KMS-11 (cell line): ENCODE measurements at regions not wholly inside any gene's neighbourhood (a gene's known extent, or its start where the extent isn't known, plus 50 kb on each side); places are given as distances from the start of the nearest gene placed in this dataset.
"Not testable (repeated sequence)": the region's sequence is repeated elsewhere in the genome, so short reads cannot be mapped to it uniquely, and the experiment has no call there.

Source experiments
- H2AFZ ChIP-seq: fragments of 200-600 bp; sonication (generic); 2 replicates; pipeline ENCODE4 v1.6.1; 2016; ENCODE audit warnings: antibody characterized with exemption, mixed run types, low read depth
- H3K27ac ChIP-seq: fragments of 200-600 bp; sonication (generic); 2 replicates; pipeline ENCODE4 v1.6.1; 2016; ENCODE audit warnings: mild to moderate bottlenecking, mixed run types
- H3K27me3 ChIP-seq: fragments of 200-600 bp; sonication (generic); 2 replicates; pipeline ENCODE4 v1.6.1; 2017; ENCODE audit warnings: mild to moderate bottlenecking, low read depth, mixed run types, moderate library complexity; ENCODE audit not compliant: insufficient read depth
- H3K36me3 ChIP-seq: fragments of 200-600 bp; sonication (generic); 2 replicates; pipeline ENCODE4 v1.6.1; 2017; ENCODE audit warnings: mild to moderate bottlenecking, mixed run types; ENCODE audit not compliant: insufficient read depth
- H3K4me1 ChIP-seq: fragments of 200-600 bp; sonication (generic); 2 replicates; pipeline ENCODE4 v1.6.1; 2016; ENCODE audit warnings: mild to moderate bottlenecking, low read depth, mixed run types; ENCODE audit not compliant: poor library complexity, severe bottlenecking
- H3K4me2 ChIP-seq: fragments of 200-600 bp; sonication (generic); 2 replicates; pipeline ENCODE4 v1.7.0; 2016; ENCODE audit warnings: mild to moderate bottlenecking, mixed run types
- H3K4me3 ChIP-seq: fragments of 200-600 bp; sonication (generic); IDR thresholded peaks from 2 replicates; pipeline ENCODE4 v1.6.1; 2017; ENCODE audit warnings: low read depth, low read length, mixed read lengths; ENCODE audit not compliant: insufficient read depth
- H3K79me2 ChIP-seq: fragments of 200-600 bp; sonication (generic); 2 replicates; pipeline ENCODE4 v1.6.1; 2016; ENCODE audit warnings: low read depth, mixed run types; ENCODE audit not compliant: insufficient read depth
- H3K9ac ChIP-seq: fragments of 200-600 bp; sonication (generic); 2 replicates; pipeline ENCODE4 v1.6.1; 2016; ENCODE audit warnings: mild to moderate bottlenecking, mixed run types
- H4K20me1 ChIP-seq: fragments of 200-600 bp; sonication (generic); 2 replicates; pipeline ENCODE4 v1.6.1; 2016; ENCODE audit warnings: mild to moderate bottlenecking, mixed run types; ENCODE audit not compliant: insufficient read depth
- TF ChIP-seq, protein P1 (sequence below): fragments of 200-600 bp; sonication (generic); conservative IDR thresholded peaks from 2 replicates; pipeline ENCODE4 v1.6.1; 2017; ENCODE audit warnings: low read depth, mild to moderate bottlenecking, antibody characterized with exemption, low read length, moderate library complexity, mixed read lengths

DNA sequence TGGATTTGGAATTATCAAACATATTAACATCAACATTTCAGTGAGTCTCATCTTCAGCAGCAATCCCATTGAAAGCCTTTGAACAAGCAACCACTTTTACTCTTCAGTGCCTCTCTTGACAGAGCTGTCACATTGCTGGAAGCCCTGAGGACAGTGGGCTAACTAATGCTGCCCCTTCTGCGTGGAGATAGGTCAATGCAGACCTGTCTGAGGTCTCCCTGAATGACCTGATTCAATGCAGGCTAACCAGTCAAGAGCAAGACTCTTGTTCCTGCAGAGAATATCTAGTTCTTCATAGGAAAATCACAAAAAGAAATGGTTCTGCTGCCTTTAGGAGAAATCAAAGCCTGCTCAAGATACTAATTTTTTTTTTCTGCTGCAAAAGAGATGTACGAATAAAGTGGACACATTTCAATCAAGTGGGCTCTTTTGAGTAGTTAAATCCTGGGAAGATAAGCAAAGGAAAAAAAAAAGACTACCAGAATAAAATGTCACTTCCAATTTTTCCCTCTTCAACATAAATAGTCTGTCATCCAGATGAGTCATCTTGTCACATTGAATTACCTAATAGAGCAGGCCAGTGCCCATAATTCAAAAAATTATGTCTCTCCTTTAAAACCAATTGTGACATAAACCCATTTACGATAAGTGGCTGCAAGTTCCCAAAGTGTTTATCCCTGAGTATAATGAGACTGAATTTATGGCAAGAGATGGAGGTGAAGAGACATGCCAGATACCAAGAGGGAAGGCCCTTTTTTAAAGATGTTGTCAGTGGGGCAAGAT lies 1269.0 kb upstream of the DDX18 start:
- Histone ChIP-seq H4K20me1 (no peaks in the 10 kb centered on the region), H3K4me3 (no peak overlapping the region), H3K4me1 (no peaks in the 10 kb centered on the region), H2AFZ (no peak overlapping the region), H3K27ac (no peak overlapping the region), H3K36me3 (no peaks in the 10 kb centered on the region), H3K4me2 (no peak overlapping the region), H3K9ac (no peak overlapping the region), H3K27me3 (no peaks in the 10 kb centered on the region), H3K79me2 (no peaks in the 10 kb centered on the region)
- TF ChIP-seq, protein P1, sequence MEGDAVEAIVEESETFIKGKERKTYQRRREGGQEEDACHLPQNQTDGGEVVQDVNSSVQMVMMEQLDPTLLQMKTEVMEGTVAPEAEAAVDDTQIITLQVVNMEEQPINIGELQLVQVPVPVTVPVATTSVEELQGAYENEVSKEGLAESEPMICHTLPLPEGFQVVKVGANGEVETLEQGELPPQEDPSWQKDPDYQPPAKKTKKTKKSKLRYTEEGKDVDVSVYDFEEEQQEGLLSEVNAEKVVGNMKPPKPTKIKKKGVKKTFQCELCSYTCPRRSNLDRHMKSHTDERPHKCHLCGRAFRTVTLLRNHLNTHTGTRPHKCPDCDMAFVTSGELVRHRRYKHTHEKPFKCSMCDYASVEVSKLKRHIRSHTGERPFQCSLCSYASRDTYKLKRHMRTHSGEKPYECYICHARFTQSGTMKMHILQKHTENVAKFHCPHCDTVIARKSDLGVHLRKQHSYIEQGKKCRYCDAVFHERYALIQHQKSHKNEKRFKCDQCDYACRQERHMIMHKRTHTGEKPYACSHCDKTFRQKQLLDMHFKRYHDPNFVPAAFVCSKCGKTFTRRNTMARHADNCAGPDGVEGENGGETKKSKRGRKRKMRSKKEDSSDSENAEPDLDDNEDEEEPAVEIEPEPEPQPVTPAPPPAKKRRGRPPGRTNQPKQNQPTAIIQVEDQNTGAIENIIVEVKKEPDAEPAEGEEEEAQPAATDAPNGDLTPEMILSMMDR = no peak

- not testable (repeated sequence) for H3K27me3 ChIP-seq, H3K4me3 ChIP-seq, H3K79me2 ChIP-seq, H3K36me3 ChIP-seq, H4K20me1 ChIP-seq, H3K4me1 ChIP-seq
- Histone ChIP-seq H2AFZ (peak overlapping the region; percentile 36), H3K27ac (peak overlapping the region; percentile 62), H3K9ac (peak overlapping the region; percentile 57; the same call in 1 of the 2 replicates), H3K4me2 (peak overlapping the region; percentile 27; the same call in 1 of the 2 replicates)
Measured at GRCh38 chr2:116552738-116553419, 1261.6 kb upstream of the DDX18 start.

GRCh38 chr2:116580209-116580608 lies 1234.3 kb upstream of the DDX18 start:
- Histone ChIP-seq H3K9ac (no peak overlapping the region), H3K4me1 (peaks cover 15% of the 10 kb centered on the region), H3K4me2 (no peak overlapping the region), H3K27ac (no peak overlapping the region), H3K36me3 (no peaks in the 10 kb centered on the region), H4K20me1 (no peaks in the 10 kb centered on the region), H3K4me3 (no peak overlapping the region), H3K79me2 (no peaks in the 10 kb centered on the region), H3K27me3 (no peaks in the 10 kb centered on the region), H2AFZ (no peak overlapping the region)
- TF ChIP-seq, protein P1 = no peak

DNA sequence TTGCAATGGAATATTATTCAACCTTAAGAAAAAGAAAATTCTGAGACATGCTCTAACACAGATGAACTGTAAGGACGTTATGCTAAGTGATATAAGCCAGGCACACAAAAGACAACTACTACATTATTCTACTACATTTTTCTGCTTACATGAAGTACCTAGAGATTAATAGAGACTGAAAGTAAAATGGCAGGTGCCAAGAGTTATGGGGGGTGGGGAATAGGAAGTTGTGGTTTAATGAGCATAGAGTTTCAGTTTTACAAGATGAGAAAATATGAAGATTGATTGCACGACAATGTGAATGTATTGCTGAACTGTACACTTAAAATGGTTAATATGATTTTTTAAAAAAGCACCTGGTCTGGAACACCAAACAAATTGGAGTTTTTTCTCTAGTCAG lies 1231.6 kb upstream of the DDX18 start:
- Histone ChIP-seq H3K36me3 (no peaks in the 10 kb centered on the region), H3K79me2 (no peaks in the 10 kb centered on the region), H4K20me1 (no peaks in the 10 kb centered on the region), H3K27me3 (no peaks in the 10 kb centered on the region), H3K27ac (no peak overlapping the region), H3K9ac (no peak overlapping the region), H2AFZ (no peak overlapping the region), H3K4me3 (no peak overlapping the region), H3K4me1 (peaks cover 15% of the 10 kb centered on the region), H3K4me2 (peak overlapping the region; percentile 10; the same call in 1 of the 2 replicates)
- TF ChIP-seq, protein P1 = no peak
